H9 (cell line): ENCODE measurements at regions not wholly inside any gene's neighbourhood (a gene's known extent, or its start where the extent isn't known, plus 50 kb on each side); places are given as distances from the start of the nearest gene placed in this dataset.

Experiments used
- DNase-seq: peaks from one replicate; pipeline ENCODE4 v3.0.0-alpha.2; 2017
- H2AFZ ChIP-seq: one replicate; pipeline ENCODE4 v1.6.1; 2013; ENCODE audit warnings: mild to moderate bottlenecking, low read length, control low read depth, moderate library complexity
- H2AK5ac ChIP-seq: 2 replicates; pipeline ENCODE4 v1.6.1; 2013; ENCODE audit warnings: low read length, control low read depth, mixed read lengths; ENCODE audit not compliant: insufficient read length
- H2BK120ac ChIP-seq: one replicate; pipeline ENCODE4 v1.6.1; 2013; ENCODE audit warnings: low read depth, mild to moderate bottlenecking, low read length, control low read depth, inconsistent platforms; ENCODE audit not compliant: poor library complexity, severe bottlenecking
- H2BK12ac ChIP-seq: 2 replicates; pipeline ENCODE4 v1.6.1; 2013; ENCODE audit warnings: low read length, control low read depth, mixed read lengths, low read depth; ENCODE audit not compliant: insufficient read length
- H2BK15ac ChIP-seq: 2 replicates; pipeline ENCODE4 v1.6.1; 2013; ENCODE audit warnings: low read depth, low read length, control low read depth
- H2BK20ac ChIP-seq: one replicate; pipeline ENCODE4 v1.6.1; 2013; ENCODE audit warnings: low read depth, mild to moderate bottlenecking, low read length, control low read depth, inconsistent platforms; ENCODE audit not compliant: poor library complexity, severe bottlenecking
- H2BK5ac ChIP-seq: 2 replicates; pipeline ENCODE4 v1.6.1; 2013; ENCODE audit warnings: low read length, control low read depth, mixed read lengths; ENCODE audit not compliant: insufficient read length
- H3K14ac ChIP-seq: 2 replicates; pipeline ENCODE4 v1.6.1; 2013; ENCODE audit warnings: low read length, control low read depth; ENCODE audit not compliant: insufficient read depth
- H3K18ac ChIP-seq: 2 replicates; pipeline ENCODE4 v1.6.1; 2013; ENCODE audit warnings: low read depth, mild to moderate bottlenecking, mixed read lengths, low read length, control low read depth; ENCODE audit not compliant: insufficient read length
- H3K23ac ChIP-seq: 2 replicates; pipeline ENCODE4 v1.6.1; 2013; ENCODE audit warnings: low read length, control low read depth, mixed read lengths, low read depth; ENCODE audit not compliant: insufficient read length
- H3K23me2 ChIP-seq: 2 replicates; pipeline ENCODE4 v1.6.1; 2013; ENCODE audit warnings: low read depth, mild to moderate bottlenecking, mixed read lengths, low read length, control low read depth; ENCODE audit not compliant: insufficient read length, poor library complexity, severe bottlenecking
- H3K27ac ChIP-seq: 2 replicates; pipeline ENCODE4 v1.5.1; 2013; ENCODE audit warnings: low read length, control low read depth, mixed read lengths, low read depth; ENCODE audit not compliant: insufficient read length
- H3K27me3 ChIP-seq: 2 replicates; pipeline ENCODE4 v1.6.1; 2013; ENCODE audit warnings: low read length, control low read depth, inconsistent platforms; ENCODE audit not compliant: insufficient read depth
- H3K4ac ChIP-seq: 2 replicates; pipeline ENCODE4 v1.6.1; 2013; ENCODE audit warnings: low read depth, mild to moderate bottlenecking, control low read depth, inconsistent platforms, low read length, moderate library complexity
- H3K4me1 ChIP-seq: 2 replicates; pipeline ENCODE4 v1.6.1; 2013; ENCODE audit warnings: low read length, control low read depth, inconsistent platforms; ENCODE audit not compliant: insufficient read depth
- H3K4me2 ChIP-seq: 2 replicates; pipeline ENCODE4 v1.6.1; 2013; ENCODE audit warnings: low read length, control low read depth, mixed read lengths; ENCODE audit not compliant: insufficient read length, insufficient read depth
- H3K56ac ChIP-seq: 2 replicates; pipeline ENCODE4 v1.6.1; 2013; ENCODE audit warnings: low read depth, mild to moderate bottlenecking, mixed read lengths, low read length, control low read depth; ENCODE audit not compliant: insufficient read length
- H3K79me1 ChIP-seq: 2 replicates; pipeline ENCODE4 v1.6.1; 2013; ENCODE audit warnings: low read depth, mild to moderate bottlenecking, moderate library complexity, low read length, control low read depth, inconsistent platforms; ENCODE audit not compliant: insufficient read depth, poor library complexity, severe bottlenecking
- H3K79me2 ChIP-seq: 2 replicates; pipeline ENCODE4 v1.6.1; 2013; ENCODE audit warnings: low read length, control low read depth, inconsistent platforms; ENCODE audit not compliant: insufficient read depth
- H3K9ac ChIP-seq: 2 replicates; pipeline ENCODE4 v1.6.1; 2013; ENCODE audit warnings: low read length, control low read depth, mixed read lengths; ENCODE audit not compliant: insufficient read length; ENCODE audit errors: extremely low read depth
- H3K9me3 ChIP-seq: one replicate; pipeline ENCODE4 v1.6.1; 2013; ENCODE audit warnings: low read depth, low read length, inconsistent platforms; ENCODE audit not compliant: control insufficient read depth
- H3T11ph ChIP-seq: one replicate; pipeline ENCODE4 v1.6.1; 2013; ENCODE audit warnings: mild to moderate bottlenecking, low read length, control low read depth, inconsistent platforms
- H4K20me1 ChIP-seq: one replicate; pipeline ENCODE4 v1.6.1; 2013; ENCODE audit not compliant: control insufficient read depth, insufficient read length, insufficient read depth
- H4K5ac ChIP-seq: 2 replicates; pipeline ENCODE4 v1.6.1; 2013; ENCODE audit warnings: low read depth, mild to moderate bottlenecking, mixed read lengths, low read length, control low read depth; ENCODE audit not compliant: insufficient read length
- H4K8ac ChIP-seq: replicated peaks from 2 replicates; pipeline ENCODE4 v1.6.1; 2013; ENCODE audit warnings: low read length, control low read depth, mixed read lengths, low read depth; ENCODE audit not compliant: insufficient read length
- H4K91ac ChIP-seq: 2 replicates; pipeline ENCODE4 v1.6.1; 2013; ENCODE audit warnings: low read depth, mild to moderate bottlenecking, moderate library complexity, mixed read lengths, low read length, control low read depth; ENCODE audit not compliant: insufficient read length
- H3K27ac Mint-ChIP-seq, 3 experiments: 2 replicates in 2 of 3; 3 replicates in 1 of 3; pipeline ENCODE4 v1.8.0; 2020 to 2021; ENCODE audit warnings: mixed read lengths in 3 of 3, mild to moderate bottlenecking in 1 of 3, moderate library complexity in 1 of 3
- H3K27me3 Mint-ChIP-seq: 2 replicates; pipeline ENCODE4 v1.8.0; 2021; ENCODE audit warnings: low read depth, mild to moderate bottlenecking, moderate library complexity, mixed read lengths
- H3K36me3 Mint-ChIP-seq, 3 experiments: 2 replicates in 2 of 3; 3 replicates in 1 of 3; pipeline ENCODE4 v1.8.0; 2020 to 2021; ENCODE audit warnings: low read depth in 3 of 3, mixed read lengths in 3 of 3; ENCODE audit not compliant: insufficient read depth in 1 of 3
- H3K4me1 Mint-ChIP-seq, 2 experiments: 2 replicates each; pipeline ENCODE4 v1.8.0; 2020; ENCODE audit warnings: mixed read lengths in 2 of 2
- H3K4me3 Mint-ChIP-seq, 2 experiments: 2 replicates in 1 of 2; 3 replicates in 1 of 2; pipeline ENCODE4 v1.8.0; 2020 to 2021; ENCODE audit warnings: mild to moderate bottlenecking in 2 of 2, mixed read lengths in 2 of 2, moderate library complexity in 1 of 2
- H3K9me3 Mint-ChIP-seq, 2 experiments: 2 replicates in 1 of 2; 3 replicates in 1 of 2; pipeline ENCODE4 v1.8.0; 2020; ENCODE audit warnings: mild to moderate bottlenecking in 2 of 2, mixed read lengths in 2 of 2, moderate library complexity in 1 of 2
- CTCF ChIP-seq: fragments of 200-600 bp; sonication (generic); conservative IDR thresholded peaks from 3 replicates; pipeline ENCODE4 v1.8.0; 2021; ENCODE audit warnings: antibody characterized with exemption, mild to moderate bottlenecking
- WGBS: extraction: QIAGEN DNeasy Blood & Tissue Kit; methylation state at CpG from one replicate; pipeline ENCODE4 v1.1.7; 2013; ENCODE audit warnings: missing lambda C conversion rate, low lambda C conversion rate, mixed read lengths; ENCODE audit not compliant: insufficient read length; ENCODE audit errors: extremely low coverage; 5-methylcytosine and 5-hydroxymethylcytosine counted together

GRCh38 chr10:43965918-43966570 lies 317.4 kb upstream of the ZNF32 start:
- no peak overlapping the region for H2BK20ac ChIP-seq
- no peaks in the 10 kb centered on the region for H3K9me3 ChIP-seq
- H4K91ac ChIP-seq: no peak overlapping the region
- no peaks in the 10 kb centered on the region; a peak in 1 of 7 replicates for H3K36me3 Mint-ChIP-seq
- H3K14ac ChIP-seq: no peak overlapping the region
- no peaks in the 10 kb centered on the region for H3K23me2 ChIP-seq
- H3K79me1 ChIP-seq: no peaks in the 10 kb centered on the region
- H2BK12ac ChIP-seq: no peak overlapping the region
- H3K79me2 ChIP-seq: no peaks in the 10 kb centered on the region
- H3K56ac ChIP-seq: no peak overlapping the region
- H3K27me3 ChIP-seq: no peaks in the 10 kb centered on the region
- H2BK15ac ChIP-seq: no peak overlapping the region
- no peak overlapping the region for H2BK5ac ChIP-seq
- H3K18ac ChIP-seq: no peak overlapping the region
- H4K20me1 ChIP-seq: no peaks in the 10 kb centered on the region
- no peak overlapping the region for H3T11ph ChIP-seq
- no peak overlapping the region for H4K8ac ChIP-seq
- no peaks in the 10 kb centered on the region for H3K4me1 Mint-ChIP-seq
- no peak overlapping the region for H3K23ac ChIP-seq
- no CpG with 5 or more reads among the region's 7 CpGs for WGBS
- TF ChIP-seq CTCF: no peak
- H3K27ac Mint-ChIP-seq: no peak overlapping the region
- no peak overlapping the region for H3K4ac ChIP-seq
- no peak overlapping the region for H2BK120ac ChIP-seq
- no peak overlapping the region for H3K4me3 Mint-ChIP-seq
- no peaks in the 10 kb centered on the region; a peak in 3 of 5 replicates for H3K9me3 Mint-ChIP-seq
- H4K5ac ChIP-seq: no peak overlapping the region
- no peak overlapping the region for H2AK5ac ChIP-seq
- H3K27me3 Mint-ChIP-seq: peaks cover 5% of the 10 kb centered on the region
- no peak overlapping the region for H2AFZ ChIP-seq
- H3K4me2 ChIP-seq: no peak overlapping the region
- H3K4me1 ChIP-seq: no peaks in the 10 kb centered on the region
- H3K9ac ChIP-seq: no peak overlapping the region
- H3K27ac ChIP-seq: no peak overlapping the region
- DNase-seq: no peak
